ENCODE measurements at regions not wholly inside any gene's neighbourhood (a gene's known extent, or its start where the extent isn't known, plus 50 kb on each side); places are given as distances from the start of the nearest gene placed in this dataset.

GRCh38 chr5:167207081-167207480 lies 1084.4 kb upstream of the WWC1 start:
- TF ChIP-seq, protein P1, sequence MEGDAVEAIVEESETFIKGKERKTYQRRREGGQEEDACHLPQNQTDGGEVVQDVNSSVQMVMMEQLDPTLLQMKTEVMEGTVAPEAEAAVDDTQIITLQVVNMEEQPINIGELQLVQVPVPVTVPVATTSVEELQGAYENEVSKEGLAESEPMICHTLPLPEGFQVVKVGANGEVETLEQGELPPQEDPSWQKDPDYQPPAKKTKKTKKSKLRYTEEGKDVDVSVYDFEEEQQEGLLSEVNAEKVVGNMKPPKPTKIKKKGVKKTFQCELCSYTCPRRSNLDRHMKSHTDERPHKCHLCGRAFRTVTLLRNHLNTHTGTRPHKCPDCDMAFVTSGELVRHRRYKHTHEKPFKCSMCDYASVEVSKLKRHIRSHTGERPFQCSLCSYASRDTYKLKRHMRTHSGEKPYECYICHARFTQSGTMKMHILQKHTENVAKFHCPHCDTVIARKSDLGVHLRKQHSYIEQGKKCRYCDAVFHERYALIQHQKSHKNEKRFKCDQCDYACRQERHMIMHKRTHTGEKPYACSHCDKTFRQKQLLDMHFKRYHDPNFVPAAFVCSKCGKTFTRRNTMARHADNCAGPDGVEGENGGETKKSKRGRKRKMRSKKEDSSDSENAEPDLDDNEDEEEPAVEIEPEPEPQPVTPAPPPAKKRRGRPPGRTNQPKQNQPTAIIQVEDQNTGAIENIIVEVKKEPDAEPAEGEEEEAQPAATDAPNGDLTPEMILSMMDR (IDR thresholded peaks at IDR 0.05; ENCODE audit: insufficient read depth, low read length) = no peak
- DNase-seq (ENCODE audit: low read depth) = peak; percentile 36
- H3K4me3 ChIP-seq (ENCODE audit: low read depth, low read length) = no peak overlapping the region

GRCh38 chr5:167208911-167209310 lies 1082.5 kb upstream of the WWC1 start:
- TF ChIP-seq, protein P1 (IDR thresholded peaks at IDR 0.05; ENCODE audit: insufficient read depth, low read length) = no peak
- no peak overlapping the region for H3K4me3 ChIP-seq (ENCODE audit: low read depth, low read length)
- no peak for DNase-seq (ENCODE audit: low read depth)

GRCh38 chr5:167217097-167217743 lies 1074.2 kb upstream of the WWC1 start:
- no peak overlapping the region for H3K4me3 ChIP-seq (ENCODE audit: low read depth, low read length)
- DNase-seq (ENCODE audit: low read depth) = no peak
- TF ChIP-seq, protein P1 (IDR thresholded peaks at IDR 0.05; ENCODE audit: insufficient read depth, low read length) = no peak

GRCh38 chr5:167219298-167219697 lies 1072.1 kb upstream of the WWC1 start:
- TF ChIP-seq, protein P1 (IDR thresholded peaks at IDR 0.05; ENCODE audit: insufficient read depth, low read length) = no peak
- no peak overlapping the region for H3K4me3 ChIP-seq (ENCODE audit: low read depth, low read length)
- DNase-seq (ENCODE audit: low read depth) = no peak

GRCh38 chr5:167226386-167226785 lies 1065.1 kb upstream of the WWC1 start:
- TF ChIP-seq, protein P1 (IDR thresholded peaks at IDR 0.05; ENCODE audit: insufficient read depth, low read length) = no peak
- DNase-seq (ENCODE audit: low read depth) = no peak
- H3K4me3 ChIP-seq (ENCODE audit: low read depth, low read length) = no peak overlapping the region

DNA sequence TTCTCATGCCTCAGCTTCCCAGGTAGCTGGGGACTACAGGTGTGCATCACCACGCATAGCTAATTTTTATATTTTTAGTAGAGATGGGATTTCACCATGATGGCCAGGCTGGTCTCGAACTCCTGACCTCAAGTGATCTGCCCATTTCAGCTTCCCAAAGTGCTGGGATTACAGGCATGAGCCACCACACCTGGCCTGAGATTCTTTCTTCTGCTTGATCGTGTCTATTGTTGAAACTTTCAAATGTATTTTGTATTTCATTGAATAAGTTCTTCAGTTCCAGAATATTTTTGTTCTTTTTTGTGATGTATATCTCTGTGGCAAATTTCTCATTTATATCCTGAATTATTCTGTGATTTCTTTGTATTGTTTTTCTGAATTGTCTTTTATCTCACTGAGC lies 1063.3 kb upstream of the WWC1 start:
- TF ChIP-seq, protein P1 (IDR thresholded peaks at IDR 0.05; ENCODE audit: insufficient read depth, low read length) = no peak
- no peak for DNase-seq (ENCODE audit: low read depth)
- H3K4me3 ChIP-seq (ENCODE audit: low read depth, low read length) = no peak overlapping the region

- TF ChIP-seq, protein P1 (IDR thresholded peaks at IDR 0.05; ENCODE audit: insufficient read depth, low read length) = no peak
- DNase-seq (ENCODE audit: low read depth) = no peak
- no peak overlapping the region for H3K4me3 ChIP-seq (ENCODE audit: low read depth, low read length)
These were observed 1061.7 kb upstream of the WWC1 start for GRCh38 chr5:167229751-167230150.
